OCI-LY3 (cell line): ENCODE measurements at regions not wholly inside any gene's neighbourhood (a gene's known extent, or its start where the extent isn't known, plus 50 kb on each side); places are given as distances from the start of the nearest gene placed in this dataset.

ENCODE experiments used
- CTCF ChIP-seq: fragments of 200-600, 300-600 bp; sonication (generic); IDR thresholded peaks from 2 replicates; pipeline ENCODE4 v1.5.1; 2014; ENCODE audit warnings: antibody characterized with exemption, low read length, low read depth
- EZH2phosphoT487 ChIP-seq: fragments of 200-600 bp; shearing (Covaris generic); IDR thresholded peaks from 2 replicates; pipeline ENCODE4 v1.6.1; 2018; ENCODE audit warnings: antibody characterized with exemption, mixed run types, low read depth

GRCh38 chr5:97541864-97542263 lies 358.8 kb upstream of the RIOK2 start:
- no peak for TF ChIP-seq CTCF
- no peak for TF ChIP-seq EZH2phosphoT487
